Endodermal cell (in vitro differentiated cells): ENCODE measurements at regions not wholly inside any gene's neighbourhood (a gene's known extent, or its start where the extent isn't known, plus 50 kb on each side); places are given as distances from the start of the nearest gene placed in this dataset.

Source experiments
- DNase-seq: peaks from one replicate; pipeline ENCODE4 v3.0.0-alpha.2; 2017
- H3K27ac ChIP-seq: 2 replicates; pipeline ENCODE4 v1.5.1; 2013; ENCODE audit warnings: mild to moderate bottlenecking, low read depth, low read length, moderate library complexity
- H3K27me3 ChIP-seq: 2 replicates; pipeline ENCODE4 v1.6.1; 2013; ENCODE audit warnings: mild to moderate bottlenecking, low read length, moderate library complexity; ENCODE audit not compliant: insufficient read depth, control insufficient read depth, poor library complexity, severe bottlenecking
- H3K36me3 ChIP-seq: 2 replicates; pipeline ENCODE4 v1.7.0; 2013; ENCODE audit warnings: mild to moderate bottlenecking, low read length, moderate library complexity; ENCODE audit not compliant: control insufficient read depth, insufficient read depth
- H3K4me1 ChIP-seq: one replicate; pipeline ENCODE4 v1.7.0; 2013; ENCODE audit warnings: low read length; ENCODE audit not compliant: control insufficient read depth, insufficient read depth
- H3K4me3 ChIP-seq: 2 replicates; pipeline ENCODE4 v1.5.1; 2013; ENCODE audit warnings: mild to moderate bottlenecking, low read length, moderate library complexity
- H3K9ac ChIP-seq: 2 replicates; pipeline ENCODE4 v1.6.1; 2013; ENCODE audit warnings: mild to moderate bottlenecking, low read length, moderate library complexity; ENCODE audit not compliant: poor library complexity, severe bottlenecking; ENCODE audit errors: extremely low read depth
- H3K9me3 ChIP-seq: 2 replicates; pipeline ENCODE4 v1.6.1; 2013; ENCODE audit warnings: mild to moderate bottlenecking, low read length, moderate library complexity; ENCODE audit not compliant: control insufficient read depth
- H3K27ac Mint-ChIP-seq: 2 replicates; pipeline ENCODE4 v1.8.0; 2020; ENCODE audit warnings: mixed read lengths
- H3K27me3 Mint-ChIP-seq: 2 replicates; pipeline ENCODE4 v1.8.0; 2021; ENCODE audit warnings: mild to moderate bottlenecking, mixed read lengths; ENCODE audit not compliant: insufficient read depth
- H3K36me3 Mint-ChIP-seq: 2 replicates; pipeline ENCODE4 v1.8.0; 2020; ENCODE audit warnings: low read depth, mixed read lengths
- H3K4me1 Mint-ChIP-seq: 2 replicates; pipeline ENCODE4 v1.8.0; 2020; ENCODE audit warnings: mixed read lengths
- H3K4me3 Mint-ChIP-seq: 2 replicates; pipeline ENCODE4 v1.8.0; 2020; ENCODE audit warnings: mild to moderate bottlenecking, moderate library complexity, mixed read lengths
- H3K9me3 Mint-ChIP-seq: 2 replicates; pipeline ENCODE4 v1.8.0; 2020; ENCODE audit warnings: mild to moderate bottlenecking, mixed read lengths
- CTCF ChIP-seq: fragments of 200-600 bp; sonication (generic); conservative IDR thresholded peaks from 2 replicates; pipeline ENCODE4 v1.5.0; 2021; ENCODE audit warnings: antibody characterized with exemption, mild to moderate bottlenecking
- WGBS, 2 experiments: methylation state at CpG; one replicate each; pipeline versions ENCODE4 v1.1.5 to v1.1.7; 2013; ENCODE audit warnings: missing lambda C conversion rate in 2 of 2, mixed read lengths in 1 of 2; ENCODE audit not compliant: insufficient coverage in 1 of 2, insufficient read length in 1 of 2; 5-methylcytosine and 5-hydroxymethylcytosine counted together

GRCh38 chrX:109928596-109929335 lies 74.1 kb upstream of the TMEM164 start:
- 88% methylated on average over 5 of the region's 6 CpGs; no CpG with 5 or more reads in 1 of the 2 experiments for WGBS, 2 experiments
- H3K4me1 Mint-ChIP-seq = peaks cover 6% of the 10 kb centered on the region
- H3K4me1 ChIP-seq = no peaks in the 10 kb centered on the region
- H3K36me3 Mint-ChIP-seq = no peaks in the 10 kb centered on the region
- no peaks in the 10 kb centered on the region for H3K9me3 ChIP-seq
- DNase-seq = no peak
- no peak overlapping the region for H3K27ac ChIP-seq
- peak; percentile 36 for TF ChIP-seq CTCF
- no peak overlapping the region for H3K27ac Mint-ChIP-seq
- H3K9me3 Mint-ChIP-seq = no peaks in the 10 kb centered on the region
- no peak overlapping the region for H3K9ac ChIP-seq
- no peaks in the 10 kb centered on the region for H3K27me3 ChIP-seq
- H3K4me3 Mint-ChIP-seq = no peak overlapping the region
- no peak overlapping the region for H3K4me3 ChIP-seq
- no peaks in the 10 kb centered on the region for H3K27me3 Mint-ChIP-seq
- H3K36me3 ChIP-seq = no peaks in the 10 kb centered on the region

DNA sequence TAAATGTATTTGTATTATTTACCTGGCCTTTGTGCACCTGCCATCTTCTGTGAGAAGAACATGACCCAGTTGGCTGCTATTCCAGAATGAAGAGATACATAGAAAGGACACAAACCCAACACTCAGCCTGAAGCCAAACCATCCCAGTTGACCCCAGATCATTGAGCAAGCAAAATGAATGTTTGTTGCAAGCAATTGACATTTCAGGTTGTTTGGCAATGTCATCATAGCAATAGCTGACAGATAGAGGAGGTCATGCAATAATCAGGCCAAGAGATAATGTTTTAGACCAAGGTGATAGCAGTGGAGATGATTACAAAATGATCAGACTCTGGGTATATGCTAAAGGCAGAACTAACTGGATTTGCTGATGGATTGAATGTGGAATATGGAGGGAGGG lies 71.2 kb upstream of the TMEM164 start:
- no peaks in the 10 kb centered on the region for H3K4me1 ChIP-seq
- no peak overlapping the region for H3K27ac Mint-ChIP-seq
- H3K36me3 ChIP-seq = no peaks in the 10 kb centered on the region
- TF ChIP-seq CTCF = no peak
- H3K9ac ChIP-seq = no peak overlapping the region
- no peaks in the 10 kb centered on the region for H3K9me3 Mint-ChIP-seq
- H3K36me3 Mint-ChIP-seq = no peaks in the 10 kb centered on the region
- no peak overlapping the region for H3K4me3 ChIP-seq
- no peak overlapping the region for H3K4me3 Mint-ChIP-seq
- peaks cover 3% of the 10 kb centered on the region for H3K27me3 Mint-ChIP-seq
- no peak overlapping the region for H3K27ac ChIP-seq
- H3K4me1 Mint-ChIP-seq = peaks cover 3% of the 10 kb centered on the region
- DNase-seq = no peak
- no peaks in the 10 kb centered on the region for H3K27me3 ChIP-seq
- no peaks in the 10 kb centered on the region for H3K9me3 ChIP-seq

GRCh38 chrX:109934434-109934833 lies 68.5 kb upstream of the TMEM164 start:
- DNase-seq = no peak
- Histone ChIP-seq H3K4me3 (no peak overlapping the region), H3K9me3 (no peaks in the 10 kb centered on the region), H3K9ac (no peak overlapping the region), H3K27me3 (no peaks in the 10 kb centered on the region), H3K36me3 (no peaks in the 10 kb centered on the region), H3K4me1 (no peaks in the 10 kb centered on the region), H3K27ac (no peak overlapping the region)
- peaks cover 3% of the 10 kb centered on the region for H3K27me3 Mint-ChIP-seq
- H3K27ac Mint-ChIP-seq = no peak overlapping the region
- no peaks in the 10 kb centered on the region for H3K36me3 Mint-ChIP-seq
- no peaks in the 10 kb centered on the region for H3K9me3 Mint-ChIP-seq
- H3K4me3 Mint-ChIP-seq = no peak overlapping the region
- WGBS, 2 experiments = 96% methylated on average over 1 of the region's 1 CpG; no CpG with 5 or more reads in 1 of the 2 experiments
- no peaks in the 10 kb centered on the region for H3K4me1 Mint-ChIP-seq
- no peak for TF ChIP-seq CTCF
